Stimulated activated CD4-positive, alpha-beta T cell treated with anti-CD3 and anti-CD28 coated beads, Interleukin-2, amount 100 ng/mL, for 24 hours (primary cell): ENCODE measurements at regions not wholly inside any gene's neighbourhood (a gene's known extent, or its start where the extent isn't known, plus 50 kb on each side); places are given as distances from the start of the nearest gene placed in this dataset.
"Not testable (repeated sequence)": the region's sequence is repeated elsewhere in the genome, so short reads cannot be mapped to it uniquely, and the experiment has no call there.

Experiments used
- DNase-seq, 2 donors: peaks; one replicate each; pipeline ENCODE4 v3.0.0-alpha.2; 2020

- DNase-seq: no peak
Observed at GRCh38 chr4:64001229-64001898, 407.9 kb downstream of the TECRL start.

GRCh38 chr4:64000241-64000640 is 409.0 kb downstream of the TECRL start:
- DNase-seq: no peak

- DNase-seq: no peak
Observed at GRCh38 chr4:63986253-63986652, 423.0 kb downstream of the TECRL start.

GRCh38 chr4:63983224-63983623 is 426.0 kb downstream of the TECRL start:
- DNase-seq: no peak

GRCh38 chr4:63965875-63966274 is 443.4 kb downstream of the TECRL start:
- DNase-seq: no peak

- DNase-seq: not testable (repeated sequence)
Observed at GRCh38 chr4:63942706-63943286, 466.5 kb downstream of the TECRL start.

GRCh38 chr4:63937961-63938360 is 471.3 kb downstream of the TECRL start:
- no peak for DNase-seq

GRCh38 chr4:63922146-63922545 is 487.1 kb downstream of the TECRL start:
- no peak for DNase-seq

GRCh38 chr4:63921561-63921960 is 487.7 kb downstream of the TECRL start:
- no peak for DNase-seq

GRCh38 chr4:63919636-63920365 is 489.4 kb downstream of the TECRL start:
- no peak for DNase-seq

- no peak for DNase-seq
Observed at GRCh38 chr4:63906660-63907183, 502.5 kb downstream of the TECRL start.

- no peak for DNase-seq
Observed at GRCh38 chr4:63904201-63904600, 505.0 kb downstream of the TECRL start.

GRCh38 chr4:63901304-63901703 is 507.9 kb downstream of the TECRL start:
- no peak for DNase-seq

- no peak for DNase-seq
Observed at GRCh38 chr4:63898961-63899360, 510.3 kb downstream of the TECRL start.

GRCh38 chr4:63894161-63894560 is 515.1 kb downstream of the TECRL start:
- DNase-seq: no peak

- no peak for DNase-seq
Observed at GRCh38 chr4:63869370-63869769, 539.9 kb downstream of the TECRL start.

GRCh38 chr4:63851496-63851895 is 557.8 kb downstream of the TECRL start:
- DNase-seq: no peak

- DNase-seq: no peak
Observed at GRCh38 chr4:63841266-63841665, 568.0 kb downstream of the TECRL start.

- DNase-seq: no peak
Observed at GRCh38 chr4:63831590-63832155, 577.6 kb downstream of the TECRL start.

- no peak for DNase-seq
Observed at GRCh38 chr4:63817196-63817865, 591.9 kb downstream of the TECRL start.

- DNase-seq: no peak
Observed at GRCh38 chr4:63814171-63814964, 594.9 kb downstream of the TECRL start.

- DNase-seq: no peak
Observed at GRCh38 chr4:63799166-63799565, 610.1 kb downstream of the TECRL start.
